ENCODE measurements at regions not wholly inside any gene's neighbourhood (a gene's known extent, or its start where the extent isn't known, plus 50 kb on each side); places are given as distances from the start of the nearest gene placed in this dataset.
"Not testable (repeated sequence)": the region's sequence is repeated elsewhere in the genome, so short reads cannot be mapped to it uniquely, and the experiment has no call there.

GRCh38 chr4:4004036-4004435 lies 222.7 kb downstream of the OTOP1 start:
- not testable (repeated sequence) for DNase-seq

- DNase-seq, result peak; percentile 18 to 58
Measured at GRCh38 chr4:4004702-4005101, 222.0 kb downstream of the OTOP1 start.

GRCh38 chr4:4006356-4006755 lies 220.4 kb downstream of the OTOP1 start:
- not testable (repeated sequence) for DNase-seq

DNA sequence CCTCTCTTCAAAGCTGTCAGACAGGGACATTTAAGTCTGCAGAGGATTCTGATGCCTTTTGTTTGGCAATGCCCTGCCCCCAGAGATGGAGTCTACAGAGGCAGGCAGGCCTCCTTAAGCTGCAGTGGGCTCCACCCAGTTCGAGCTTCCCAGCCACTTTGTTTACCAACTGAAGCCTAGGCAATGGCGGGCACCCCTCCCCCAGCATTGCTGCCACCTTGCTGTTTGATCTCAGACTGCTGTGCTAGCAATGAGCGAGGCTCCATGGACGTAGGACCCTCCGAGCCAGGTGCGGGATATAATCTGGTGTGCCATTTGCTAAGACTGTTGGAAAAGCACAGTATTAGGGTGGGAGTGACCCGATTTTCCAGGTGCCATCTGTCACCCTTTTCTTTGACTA lies 207.7 kb downstream of the OTOP1 start:
- not testable (repeated sequence) for DNase-seq

DNA sequence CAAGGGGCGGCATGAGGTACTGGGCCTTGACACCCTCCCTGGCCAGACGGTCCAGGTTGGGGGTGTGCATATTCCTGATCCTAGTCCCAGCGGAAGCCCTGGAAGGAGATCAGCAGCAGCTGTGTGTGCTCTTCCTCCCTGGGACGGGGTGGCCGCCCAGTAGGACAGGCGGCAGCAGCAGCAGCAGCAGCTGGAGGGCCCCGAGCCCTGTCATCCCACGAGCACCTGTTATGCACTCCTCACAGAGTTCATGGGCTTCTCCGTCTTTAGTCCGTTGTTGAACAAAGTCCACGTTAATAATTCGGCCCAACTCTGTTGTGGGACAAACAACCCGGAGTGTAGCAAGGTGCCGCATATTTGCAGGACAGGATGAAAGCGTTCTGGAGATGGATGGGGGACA lies 205.6 kb downstream of the OTOP1 start:
- not testable (repeated sequence) for DNase-seq

DNA sequence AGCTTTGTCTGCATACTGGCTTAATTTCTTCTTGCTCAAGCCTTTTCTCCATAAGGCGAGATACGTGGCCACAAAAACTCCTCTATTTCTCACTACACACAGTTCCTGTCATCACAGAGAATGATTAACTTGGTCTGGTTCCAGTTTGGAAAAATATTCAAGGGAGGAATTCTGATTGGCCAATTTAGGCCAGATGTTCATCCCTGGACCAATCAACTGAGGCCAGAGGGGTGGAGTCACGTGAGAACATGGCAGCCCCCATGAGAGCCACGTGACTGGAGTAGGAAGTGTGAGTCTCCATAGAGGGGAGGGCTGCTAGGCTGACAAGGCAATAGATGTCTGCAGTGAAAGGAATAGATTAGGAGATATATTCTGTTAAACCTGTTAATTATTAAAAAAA lies 200.0 kb downstream of the OTOP1 start:
- peak; percentile 2 to 12 for DNase-seq

- DNase-seq, result not testable (repeated sequence)
Measured at GRCh38 chr4:4028752-4029151, 198.0 kb downstream of the OTOP1 start.

- not testable (repeated sequence) for DNase-seq
Measured at GRCh38 chr4:4030509-4030908, 196.2 kb downstream of the OTOP1 start.

DNA sequence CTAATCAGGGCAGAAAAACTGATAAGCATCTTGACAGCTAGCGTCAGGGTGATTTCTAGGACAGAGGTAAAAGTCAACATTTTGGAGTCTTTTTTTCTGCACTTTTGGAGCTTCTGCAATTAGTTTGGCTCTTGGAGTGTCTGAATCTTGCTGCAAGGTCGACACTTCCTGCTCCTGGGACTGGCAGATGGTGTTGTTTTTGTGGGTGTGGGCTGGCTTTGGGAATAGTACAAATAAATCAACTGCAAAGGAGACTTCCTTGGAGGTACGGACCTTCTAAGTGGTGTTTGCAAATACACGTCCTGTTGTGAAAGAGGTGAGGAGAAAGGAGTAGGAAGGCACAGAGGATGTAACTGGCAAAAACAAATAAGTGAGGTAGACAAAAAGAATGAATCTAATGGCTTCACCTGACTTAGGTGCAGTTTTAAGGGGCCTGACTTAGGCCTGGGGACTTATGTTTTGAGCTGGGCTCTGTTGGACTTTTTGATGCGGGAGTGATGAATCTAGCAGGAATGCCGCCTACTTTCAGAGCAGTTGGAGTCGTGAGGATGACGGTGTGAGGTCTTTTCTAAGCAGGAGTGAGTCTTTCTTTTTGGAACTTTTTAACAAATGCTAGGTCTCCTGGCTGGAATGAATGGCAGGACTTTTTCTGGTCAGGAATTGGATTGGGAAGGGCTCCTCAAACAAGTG lies 195.1 kb downstream of the OTOP1 start:
- not testable (repeated sequence) for DNase-seq

DNA sequence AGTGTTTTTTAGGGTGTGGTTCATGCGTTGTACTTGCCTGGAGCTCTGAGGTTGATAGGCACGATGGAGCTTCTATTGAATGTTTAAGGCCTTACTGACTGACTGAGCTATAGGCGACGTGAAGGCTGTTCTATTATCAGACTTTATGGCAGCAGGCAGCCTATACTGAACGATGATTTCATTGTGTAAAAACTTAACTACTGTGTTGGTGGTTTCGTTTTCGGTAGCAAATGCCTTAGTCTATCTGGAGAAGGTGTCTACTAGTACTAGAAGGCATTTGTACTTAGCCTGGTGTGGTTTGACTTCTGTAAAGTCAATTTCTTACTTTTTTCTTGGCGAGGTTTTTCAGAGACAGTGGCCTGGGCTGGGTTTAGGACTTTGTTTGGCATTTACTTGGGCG lies 194.4 kb downstream of the OTOP1 start:
- not testable (repeated sequence) for DNase-seq

DNA sequence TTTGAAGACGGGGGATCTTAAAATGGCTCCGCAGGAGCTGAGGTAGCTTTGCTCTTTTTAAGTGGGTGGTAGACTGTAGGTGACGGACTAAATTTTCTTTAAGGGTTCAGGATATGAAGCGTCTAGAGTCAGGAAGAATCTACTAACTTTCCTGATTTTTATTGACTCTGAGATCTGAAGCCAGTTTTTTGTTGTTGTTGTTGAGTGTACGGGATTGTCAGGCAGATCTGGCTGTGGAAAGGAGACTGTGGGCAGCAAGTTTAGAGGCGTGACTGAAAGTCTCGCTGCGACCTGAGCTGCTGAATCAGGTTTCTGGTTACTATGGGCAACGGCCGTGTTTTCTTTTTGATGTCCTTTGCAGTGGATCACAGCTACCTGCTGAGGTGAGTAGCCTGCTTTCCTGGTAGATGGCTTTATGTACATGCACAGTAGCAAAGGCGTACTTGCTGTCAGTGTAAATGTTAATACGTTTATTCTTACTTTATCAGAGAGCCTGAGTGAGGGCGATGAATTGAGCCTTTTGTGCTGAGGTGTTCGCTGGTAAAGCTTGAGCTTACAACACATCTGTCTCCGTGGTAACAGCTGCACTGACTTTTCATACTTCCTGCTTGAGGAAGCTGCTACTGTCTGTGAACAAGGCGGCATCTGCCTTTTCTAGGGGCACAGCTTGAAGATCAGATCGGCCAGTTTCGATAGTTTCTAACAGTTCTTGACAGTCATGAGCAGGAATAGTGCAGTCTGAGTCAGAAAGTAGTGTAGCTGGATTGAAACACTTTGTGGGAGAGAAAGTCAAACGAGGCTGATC lies 193.7 kb downstream of the OTOP1 start:
- DNase-seq, result not testable (repeated sequence)

GRCh38 chr4:4037399-4038138 lies 189.2 kb downstream of the OTOP1 start:
- DNase-seq, result not testable (repeated sequence)

DNA sequence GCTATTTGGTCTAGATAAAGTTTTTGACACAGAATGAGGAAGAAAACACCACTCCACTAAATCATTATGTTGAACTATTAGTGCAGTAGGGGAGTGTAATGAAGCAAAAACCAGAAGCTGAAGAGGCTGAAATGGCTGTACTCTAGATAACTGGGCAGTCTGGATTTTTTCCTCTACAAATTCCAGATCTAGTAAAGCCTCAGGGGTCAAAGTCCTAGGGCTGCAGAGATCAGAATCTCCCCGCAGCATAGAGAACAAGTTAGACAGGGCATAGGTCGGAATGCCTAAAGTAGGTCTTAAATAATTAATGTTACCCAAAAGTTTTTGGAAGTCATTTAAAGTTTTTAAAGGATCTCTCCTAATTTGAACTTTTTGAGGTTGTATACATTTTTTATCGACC lies 180.9 kb downstream of the OTOP1 start:
- DNase-seq, result not testable (repeated sequence)

DNA sequence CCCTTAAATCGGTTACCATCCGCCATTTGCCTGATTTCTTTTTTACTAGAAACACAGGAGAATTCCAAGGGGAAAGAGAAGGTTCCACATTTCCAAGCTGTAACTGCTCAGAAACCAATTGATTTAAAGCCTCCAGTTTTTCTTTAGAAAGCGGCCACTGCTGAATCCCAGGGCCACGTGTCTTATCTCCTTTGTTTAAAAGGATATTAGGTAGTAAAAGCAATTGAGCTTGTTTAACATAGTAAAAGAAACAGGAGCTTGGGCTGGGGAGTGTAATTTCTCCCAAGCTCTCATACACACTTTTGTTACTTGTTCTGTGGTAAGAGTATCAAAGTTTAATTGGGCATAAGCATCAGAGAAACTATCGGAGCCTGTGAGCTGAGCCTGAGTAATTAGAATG lies 180.0 kb downstream of the OTOP1 start:
- not testable (repeated sequence) for DNase-seq

DNA sequence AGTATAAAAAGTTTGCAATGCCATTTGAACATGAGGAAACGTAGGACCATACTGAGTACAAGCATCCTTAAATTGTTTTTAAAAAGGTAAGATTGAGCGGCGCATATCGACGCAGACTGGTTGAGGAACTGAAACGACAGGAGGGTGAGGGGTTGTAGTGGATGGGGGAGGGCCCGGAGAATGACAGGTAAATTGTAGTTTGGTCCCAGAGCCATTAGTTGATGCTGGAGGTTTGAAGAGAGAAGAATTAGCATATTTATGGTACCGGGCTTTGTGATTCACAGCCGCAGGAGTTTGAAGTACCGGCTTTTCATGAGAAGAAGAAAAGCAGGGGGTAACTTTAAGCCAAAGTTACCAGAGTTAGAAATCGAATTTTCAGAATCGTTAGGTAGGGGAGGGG lies 179.5 kb downstream of the OTOP1 start:
- not testable (repeated sequence) for DNase-seq

DNA sequence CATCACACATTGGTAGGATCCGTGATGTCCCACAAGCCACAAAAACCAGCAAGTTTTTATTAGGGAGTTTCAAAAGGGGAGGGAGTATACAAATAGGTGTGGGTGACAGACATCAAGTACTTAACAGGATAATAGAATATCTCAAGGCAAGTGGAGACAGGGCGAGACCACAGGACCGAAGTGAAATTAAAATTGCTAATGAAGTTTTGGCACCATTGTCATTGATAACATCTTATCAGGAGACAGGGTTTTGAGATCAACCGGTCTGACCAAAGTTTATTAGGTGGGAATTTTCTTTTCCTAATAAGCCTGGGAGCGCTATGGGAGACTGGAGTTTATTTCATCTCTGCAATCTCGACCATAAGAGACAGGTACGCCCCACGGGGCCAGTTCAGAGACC lies 178.5 kb downstream of the OTOP1 start:
- DNase-seq, result not testable (repeated sequence)

DNA sequence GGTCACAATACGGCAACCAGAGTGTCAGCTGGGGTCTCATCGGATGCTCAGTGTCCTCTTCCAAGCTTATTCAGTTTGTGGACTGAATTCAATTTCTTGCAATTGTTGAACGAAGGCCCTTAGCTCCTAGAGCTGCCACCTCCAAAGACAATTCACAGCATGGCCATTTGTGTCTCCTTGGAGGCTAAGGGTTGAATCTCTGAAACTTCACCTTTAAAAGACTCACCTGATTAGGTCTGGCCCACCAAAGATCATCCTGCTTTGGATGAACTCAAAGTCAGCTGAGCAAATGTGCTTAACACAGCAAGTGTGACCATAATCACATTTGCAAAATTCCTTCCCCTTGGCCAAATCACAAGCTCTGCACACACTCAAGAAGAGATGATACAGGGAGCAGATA lies 175.9 kb downstream of the OTOP1 start:
- DNase-seq, result not testable (repeated sequence)

DNA sequence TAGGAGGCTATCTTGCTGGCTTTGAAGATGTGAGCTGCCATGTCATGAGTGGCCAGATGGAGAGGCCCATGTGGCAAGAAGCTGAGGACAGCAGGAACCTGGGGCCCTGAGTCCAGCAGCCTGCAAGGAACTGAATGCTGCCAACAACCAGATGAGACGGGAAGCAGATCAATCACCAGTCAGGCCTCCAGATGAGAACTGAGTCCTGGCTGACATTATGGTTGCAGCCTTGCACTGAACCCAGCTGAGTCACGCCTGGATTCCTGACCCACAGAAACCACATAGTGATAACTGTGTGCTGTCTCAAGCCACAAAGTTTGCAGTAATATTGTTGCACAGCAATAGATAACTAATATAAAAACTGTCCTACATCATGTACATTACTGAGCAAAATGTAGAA lies 173.8 kb downstream of the OTOP1 start:
- not testable (repeated sequence) for DNase-seq

- not testable (repeated sequence) for DNase-seq
Measured at GRCh38 chr4:4057226-4057625, 169.5 kb downstream of the OTOP1 start.

DNA sequence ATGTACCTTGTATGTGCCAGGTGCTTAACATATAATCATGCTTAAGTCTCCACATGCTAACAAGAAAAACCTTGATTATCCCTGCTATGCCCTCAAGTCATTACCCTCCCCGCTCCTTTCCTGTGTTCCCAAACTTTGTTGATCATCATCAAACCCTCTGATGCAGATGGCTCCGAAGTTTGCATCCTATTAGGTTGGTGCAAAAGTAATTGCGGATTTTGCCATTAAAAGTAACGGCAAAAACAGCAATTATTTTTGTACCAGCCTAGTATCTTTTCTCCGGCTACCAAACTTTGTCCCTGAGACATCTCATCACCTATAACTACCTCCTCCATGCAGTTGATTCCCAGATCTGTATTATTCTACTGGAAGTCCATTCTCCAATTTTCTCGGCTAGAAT lies 142.6 kb downstream of the OTOP1 start:
- not testable (repeated sequence) for DNase-seq

- DNase-seq, result not testable (repeated sequence)
Measured at GRCh38 chr4:4089716-4090419, 136.9 kb downstream of the OTOP1 start.

GRCh38 chr4:4090720-4091119 lies 136.0 kb downstream of the OTOP1 start:
- not testable (repeated sequence) for DNase-seq

DNA sequence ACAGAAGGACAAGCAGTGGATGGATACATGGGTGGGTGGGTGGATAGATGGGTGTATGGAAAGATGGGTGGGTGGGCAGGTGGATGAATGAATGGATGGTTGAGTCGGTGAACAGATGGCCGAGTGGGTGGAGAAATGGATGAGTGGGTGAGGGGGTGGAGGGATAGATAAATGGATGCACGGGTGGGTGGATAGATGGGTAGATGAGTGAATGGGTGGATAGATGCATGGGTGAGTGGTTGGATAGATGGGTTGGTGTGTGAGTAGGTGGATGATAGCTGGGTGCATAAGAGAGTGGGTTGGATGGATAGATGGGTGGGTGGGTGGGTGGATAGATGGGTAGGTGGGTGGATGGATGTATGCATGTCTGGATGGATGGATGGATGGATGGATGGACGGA lies 134.6 kb downstream of the OTOP1 start:
- DNase-seq, result not testable (repeated sequence)

Measured in erythroblast (primary cell).